CD4-positive, alpha-beta T cell treated with Interleukin-15 for 1 hour (primary cell): ENCODE measurements at regions not wholly inside any gene's neighbourhood (a gene's known extent, or its start where the extent isn't known, plus 50 kb on each side); places are given as distances from the start of the nearest gene placed in this dataset.

ENCODE experiments used
- DNase-seq: peaks from one replicate; pipeline ENCODE4 v3.0.0-alpha.2; 2020

DNA sequence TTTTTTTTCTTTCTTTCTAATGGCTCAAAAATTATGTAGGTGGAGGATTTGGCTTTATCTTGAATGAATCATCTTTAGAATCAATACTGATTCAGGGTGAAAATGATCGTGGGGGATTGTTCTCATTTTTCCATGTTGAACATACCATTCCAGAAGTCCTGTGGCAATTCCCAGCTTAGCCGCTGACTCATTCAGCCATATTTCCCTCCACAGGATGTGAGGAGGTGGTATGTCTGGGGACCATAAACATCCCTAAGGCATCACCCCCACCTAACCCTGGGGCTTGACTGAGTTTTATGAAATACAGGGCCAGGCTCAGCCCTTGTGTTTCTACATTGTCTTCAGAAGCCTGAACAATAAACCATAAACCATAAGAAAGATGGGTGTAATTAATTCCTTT, 92.7 kb upstream of the FN1 start:
- DNase-seq = no peak

DNA sequence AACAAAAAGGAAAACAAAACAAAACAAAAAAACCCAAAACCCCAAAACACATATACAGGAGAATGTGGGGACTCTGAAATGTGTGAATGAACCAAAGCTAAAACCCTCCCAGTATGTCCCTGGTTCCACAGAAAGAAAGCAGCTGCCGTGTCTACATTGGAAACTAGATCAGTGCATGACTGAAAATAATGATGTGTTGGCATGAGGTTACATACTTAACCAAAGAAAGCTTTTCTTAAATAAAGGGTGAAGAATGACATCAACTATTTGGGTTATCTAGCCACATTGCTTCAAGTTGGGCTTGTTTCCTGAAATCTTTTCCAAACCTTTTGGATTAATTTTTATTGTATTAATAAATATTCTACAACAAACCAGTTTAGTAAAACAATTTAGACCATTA, 91.9 kb upstream of the FN1 start:
- no peak for DNase-seq

DNA sequence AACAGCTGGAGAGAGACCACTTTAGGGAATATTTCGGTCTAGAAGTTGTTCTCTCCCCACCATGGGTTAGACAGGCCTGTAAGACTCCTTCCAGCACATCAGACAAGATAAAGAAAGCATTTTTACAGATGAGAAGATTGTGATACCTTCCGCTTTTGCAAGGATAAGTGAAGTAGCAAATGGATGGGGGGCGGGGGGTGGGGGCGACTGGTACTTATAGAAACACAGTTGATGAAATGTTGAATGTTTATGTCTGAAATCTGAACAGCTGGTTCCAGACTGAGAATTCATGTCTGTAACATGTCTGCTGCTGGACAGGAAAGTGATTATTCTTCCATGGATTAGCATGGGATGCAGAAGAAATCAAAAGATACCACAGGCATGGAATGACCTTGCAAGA, 90.5 kb upstream of the FN1 start:
- DNase-seq = no peak

DNA sequence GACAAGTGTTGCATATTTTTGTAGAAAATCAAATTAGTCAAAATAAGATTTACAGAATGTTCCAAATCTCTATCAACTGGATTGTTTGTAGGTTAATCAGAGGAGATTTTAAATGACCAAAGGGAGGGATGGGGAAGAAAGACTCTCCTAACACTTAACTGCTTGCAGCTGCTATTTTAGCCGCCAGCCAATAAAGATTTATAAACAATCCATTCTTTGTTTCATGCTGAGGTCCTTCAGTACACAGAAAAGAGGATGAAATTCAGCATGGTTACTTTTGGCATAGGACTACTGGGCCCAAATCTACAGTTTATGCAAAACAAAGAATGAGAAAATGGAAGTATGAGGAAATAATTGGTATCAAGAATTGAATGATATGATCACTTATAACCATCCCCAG, 86.4 kb upstream of the FN1 start:
- DNase-seq = no peak

DNA sequence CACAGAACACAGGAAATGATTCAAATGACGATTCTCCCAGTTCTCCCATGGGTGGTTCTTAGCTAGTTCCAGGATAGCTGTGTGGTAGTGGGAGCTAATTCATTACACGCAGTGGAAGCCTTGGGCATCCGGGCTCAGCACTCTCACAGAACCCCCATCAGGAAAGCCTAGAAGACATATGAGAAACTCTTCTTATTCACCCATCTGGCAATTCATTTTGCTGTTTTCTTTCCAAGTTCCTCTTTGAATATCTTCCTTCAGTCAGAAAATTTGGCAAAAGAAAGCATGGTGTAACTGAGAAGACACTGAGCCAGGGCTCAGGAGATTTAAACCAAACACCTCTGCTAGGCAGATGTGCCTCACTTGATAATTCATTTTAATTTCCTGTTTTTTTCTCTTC, 85.2 kb upstream of the FN1 start:
- DNase-seq = no peak

DNA sequence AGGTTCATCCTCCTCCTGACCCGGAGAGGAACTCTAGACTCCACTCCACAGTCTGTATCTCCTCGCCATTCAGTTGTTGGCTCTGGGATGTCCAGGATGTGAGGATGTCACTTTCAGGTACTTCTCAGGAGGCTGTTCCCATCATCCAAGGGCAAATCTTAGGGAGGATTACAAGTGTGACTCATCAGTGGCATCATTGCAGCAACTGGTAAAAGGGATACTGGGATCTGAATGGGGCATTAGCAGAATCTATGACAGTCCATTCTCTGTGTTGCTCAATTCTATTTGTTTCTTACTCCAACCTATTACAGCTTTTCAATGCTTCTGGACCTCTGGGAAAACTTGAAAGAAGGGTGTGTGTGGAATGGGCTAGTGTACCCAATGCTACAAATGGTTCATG, 81.5 kb upstream of the FN1 start:
- no peak for DNase-seq

DNA sequence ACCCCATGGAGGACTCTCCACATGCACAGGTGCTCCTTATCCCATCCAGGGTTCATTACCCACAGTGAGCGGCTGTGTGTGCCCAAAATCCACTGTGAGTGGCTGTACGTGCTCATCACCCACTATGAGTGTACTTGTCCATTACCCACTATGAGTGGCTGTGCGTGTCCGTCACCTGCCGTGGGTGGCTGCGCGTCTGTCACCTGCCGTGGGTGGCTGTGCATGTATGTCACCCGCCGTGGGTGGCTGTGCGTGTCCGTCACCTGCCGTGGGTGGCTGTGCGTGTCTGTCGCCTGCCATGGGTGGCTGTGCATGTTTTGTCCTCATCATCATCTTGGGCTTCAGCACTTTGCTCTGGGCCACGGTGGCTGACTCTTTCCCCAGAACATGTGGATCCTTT, 78.6 kb upstream of the FN1 start:
- no peak for DNase-seq

DNA sequence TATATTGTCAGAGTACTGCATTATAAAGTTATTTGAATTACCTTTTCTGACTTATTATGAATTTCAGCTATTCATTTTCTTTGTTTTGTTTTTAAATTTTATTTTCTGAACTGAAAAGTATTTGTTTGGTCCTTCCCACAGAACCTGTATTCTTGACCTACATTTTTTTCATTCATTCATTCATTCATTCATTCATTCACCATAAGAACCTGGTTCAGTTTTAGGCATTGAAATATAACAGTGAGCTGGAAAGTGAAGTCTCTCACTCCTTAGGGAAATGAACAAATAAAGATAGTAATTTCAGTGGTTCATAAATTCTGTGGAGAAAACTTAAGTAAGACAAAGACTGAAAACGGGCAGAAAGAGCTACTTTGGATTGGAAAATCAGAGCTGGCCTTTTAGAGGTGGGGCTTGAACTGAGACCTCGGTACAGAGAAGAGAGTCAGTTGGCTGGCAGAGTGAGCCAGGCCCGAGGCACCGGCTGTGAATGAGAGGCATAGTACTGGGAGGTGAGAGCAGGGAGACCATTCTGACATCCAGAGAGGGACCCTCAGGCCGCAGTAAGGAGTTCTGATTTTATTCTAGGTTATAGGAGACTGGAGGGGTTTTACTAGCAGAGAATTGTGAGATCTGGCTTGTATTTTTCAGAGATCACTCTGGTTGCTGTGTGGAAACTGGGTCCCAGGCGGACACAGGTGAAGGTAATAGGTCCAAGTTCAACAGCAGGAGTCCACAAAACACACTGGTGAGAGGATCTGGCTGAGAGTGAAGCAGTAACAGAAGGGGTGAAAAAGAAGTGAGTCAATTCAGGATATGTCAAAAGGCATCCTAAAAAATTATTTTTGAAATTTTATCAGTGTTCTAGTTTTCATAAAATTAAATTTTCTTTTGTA, 75.8 kb upstream of the FN1 start:
- no peak for DNase-seq

DNA sequence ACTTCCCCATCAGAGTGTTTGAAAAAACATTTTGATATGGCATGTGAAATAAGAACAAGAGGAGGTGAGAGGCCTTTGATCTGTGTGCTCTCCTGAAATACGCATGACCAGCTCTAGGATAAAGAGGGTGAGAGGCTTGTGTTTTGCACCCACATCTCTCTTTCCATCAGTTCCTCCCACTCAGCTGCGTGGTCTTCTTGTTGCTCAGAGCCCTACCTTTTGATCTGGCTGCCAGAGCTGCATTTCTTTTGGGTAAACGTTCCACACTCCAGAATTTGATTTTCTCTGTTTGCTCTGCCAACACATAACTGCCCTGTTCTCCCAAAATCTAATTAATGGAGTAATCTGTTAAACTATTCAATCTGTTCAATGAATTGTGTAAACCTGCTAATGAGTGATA, 72.0 kb upstream of the FN1 start:
- no peak for DNase-seq

DNA sequence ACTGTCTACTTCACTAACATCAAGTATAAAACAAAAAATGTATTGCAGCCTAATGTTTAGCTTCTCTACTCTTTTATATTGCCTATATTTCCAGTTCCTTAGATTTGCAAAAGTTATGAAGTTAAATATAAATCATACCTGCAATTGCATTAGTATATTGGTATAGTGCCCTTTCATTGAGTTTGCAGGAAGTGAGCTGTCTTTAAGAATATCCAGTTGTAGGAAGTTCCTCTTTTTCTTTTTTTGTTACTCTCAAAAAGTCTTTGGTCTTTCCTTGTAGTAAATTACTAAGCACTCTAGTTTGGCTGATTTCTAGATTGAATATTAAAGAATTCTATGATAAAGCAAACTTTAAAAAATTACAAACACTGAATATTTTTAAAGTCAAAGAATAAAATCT, 71.3 kb upstream of the FN1 start:
- DNase-seq = no peak

DNA sequence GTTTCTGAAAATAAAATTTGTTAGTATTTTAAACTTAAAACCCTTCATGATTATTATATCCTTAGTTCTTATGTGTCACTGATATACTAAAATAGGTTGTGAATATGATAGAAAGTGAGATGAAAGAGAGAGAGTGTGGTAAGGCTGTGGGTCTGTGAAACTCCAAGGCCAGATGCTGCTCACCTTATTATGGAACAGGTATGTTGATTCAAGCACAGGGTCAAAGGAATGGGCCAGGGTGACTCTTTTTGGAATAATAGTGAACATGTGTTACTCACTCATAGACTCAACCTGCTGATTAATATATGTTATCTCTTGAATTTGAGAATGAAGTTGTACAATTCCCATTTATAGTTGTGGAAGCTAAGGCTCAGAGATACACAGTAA, 70.7 kb upstream of the FN1 start:
- no peak for DNase-seq

DNA sequence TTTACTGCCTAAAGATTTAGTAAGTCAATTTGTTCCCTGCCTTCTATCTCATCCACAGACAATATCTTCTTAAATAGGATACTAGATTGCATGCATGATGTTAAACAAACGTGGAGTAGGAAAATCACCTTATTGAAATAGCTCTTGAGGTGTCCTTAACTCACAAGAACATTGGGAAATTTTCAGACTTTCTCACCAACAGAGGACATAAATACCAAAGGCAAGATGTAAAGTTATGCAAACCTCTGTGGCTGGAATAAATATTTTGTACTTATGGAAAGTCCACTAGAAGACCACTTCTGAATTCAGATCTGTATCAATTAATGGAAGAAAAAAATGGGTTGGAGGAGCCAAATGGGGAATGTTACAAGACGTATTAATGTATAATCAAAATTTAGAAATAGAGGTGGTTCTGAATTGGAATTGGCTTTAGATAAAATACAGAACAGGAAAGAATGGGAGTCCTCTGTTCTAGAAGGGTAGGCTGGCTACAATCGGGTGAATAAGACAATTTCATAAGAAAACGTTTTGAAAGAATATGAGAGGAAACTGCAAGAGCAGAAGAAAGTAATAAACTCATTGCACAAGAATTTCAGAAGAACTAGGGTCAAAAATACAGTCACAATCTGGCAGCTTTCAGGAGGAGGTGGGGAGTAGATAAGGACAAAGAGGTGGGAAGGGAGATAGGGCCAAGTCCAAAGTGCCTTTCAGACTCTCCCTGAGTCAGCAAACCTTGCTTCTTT, 69.3 kb upstream of the FN1 start:
- no peak for DNase-seq

DNA sequence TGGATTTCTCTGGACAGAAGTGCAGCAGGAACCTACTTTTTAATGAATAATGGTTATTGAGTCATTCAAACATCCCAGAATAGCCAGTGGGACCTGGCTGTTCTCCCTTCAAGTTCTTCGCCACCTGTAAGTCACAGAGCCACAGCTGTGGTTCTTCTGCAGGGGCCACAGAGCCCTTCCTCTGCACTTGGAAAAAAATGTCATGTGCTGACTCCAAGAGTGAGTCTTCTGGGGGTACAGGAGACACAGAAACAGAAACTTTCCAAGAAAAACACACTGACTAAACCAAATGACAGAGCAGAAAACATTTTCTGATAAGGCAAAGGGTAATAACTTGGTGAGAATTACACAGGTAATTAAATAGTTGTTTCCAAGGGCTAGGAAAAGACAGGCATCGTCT, 68.7 kb upstream of the FN1 start:
- no peak for DNase-seq

DNA sequence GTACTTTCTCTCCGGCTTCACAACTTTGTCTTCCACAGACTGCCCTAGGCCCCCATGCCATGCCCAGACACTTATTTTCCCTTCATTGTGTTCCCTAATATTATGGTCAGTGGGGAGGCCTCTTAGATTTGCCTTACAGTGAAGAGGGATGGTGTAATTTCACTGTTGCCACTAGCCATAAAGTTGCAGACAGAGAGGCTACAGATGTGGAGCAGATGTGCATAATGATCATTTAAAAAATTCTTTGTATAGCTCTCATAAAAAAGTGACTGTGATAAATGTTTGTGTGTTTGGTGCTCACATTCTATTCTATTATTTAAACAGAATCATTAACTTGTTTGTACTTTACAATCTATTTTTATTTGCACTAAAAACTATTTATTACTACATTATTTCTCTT, 67.5 kb upstream of the FN1 start:
- no peak for DNase-seq

DNA sequence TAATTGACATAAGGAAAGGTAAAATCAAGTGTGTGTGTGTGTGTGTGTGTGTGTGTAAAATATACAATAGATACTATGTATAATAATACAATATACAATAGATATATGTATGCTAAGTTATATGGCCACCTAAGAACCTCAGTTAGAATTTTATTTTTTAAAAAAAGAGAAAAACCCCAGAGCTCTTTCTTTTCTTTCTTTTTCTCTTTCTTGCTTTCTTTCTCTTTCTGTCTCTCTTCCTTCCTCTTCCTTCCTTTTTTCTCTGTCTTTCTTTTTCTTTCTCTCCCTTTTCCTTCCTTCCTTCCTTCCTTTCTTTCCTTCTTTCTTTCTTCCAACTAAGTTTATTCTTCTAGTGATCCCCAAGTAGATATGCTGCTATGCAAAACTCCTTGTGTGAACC, 64.6 kb upstream of the FN1 start:
- no peak for DNase-seq

DNA sequence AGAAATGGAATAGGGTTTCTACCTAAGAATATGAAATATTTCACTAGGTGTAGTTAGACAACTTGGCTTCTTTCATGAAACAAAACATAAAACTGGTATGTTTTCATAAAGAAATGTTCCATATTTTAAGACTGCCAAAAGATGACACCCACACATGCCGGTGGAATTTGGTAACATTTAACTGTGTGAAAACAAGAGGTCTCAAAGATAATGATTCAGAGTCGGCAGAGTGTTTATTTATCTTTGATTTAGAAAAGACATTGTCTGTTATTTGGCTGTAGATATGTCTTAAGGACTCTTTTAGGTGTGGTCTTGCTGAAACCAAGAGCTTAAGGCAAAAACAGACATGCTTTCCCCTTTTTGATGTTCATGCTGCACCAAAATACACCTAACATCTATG, 63.5 kb upstream of the FN1 start:
- no peak for DNase-seq

DNA sequence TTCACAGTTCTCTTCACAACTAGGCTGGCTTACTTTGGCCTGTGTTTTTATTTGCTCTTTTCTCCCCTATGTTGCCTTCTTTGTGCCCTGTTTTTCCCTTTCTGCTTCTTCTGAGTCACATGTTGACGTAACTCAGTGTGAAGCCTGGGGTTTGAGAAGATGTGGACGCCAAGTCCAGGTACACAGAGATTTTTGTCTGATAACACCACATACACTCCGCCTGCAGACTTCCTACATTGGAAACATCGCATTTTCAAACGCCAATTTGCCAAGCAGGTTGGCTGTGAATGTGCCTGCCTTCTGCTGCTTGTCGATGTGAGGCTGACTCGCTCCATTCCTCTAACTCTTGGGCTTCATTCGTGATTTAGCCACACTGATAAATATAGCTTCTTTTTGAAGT, 62.6 kb upstream of the FN1 start:
- no peak for DNase-seq

DNA sequence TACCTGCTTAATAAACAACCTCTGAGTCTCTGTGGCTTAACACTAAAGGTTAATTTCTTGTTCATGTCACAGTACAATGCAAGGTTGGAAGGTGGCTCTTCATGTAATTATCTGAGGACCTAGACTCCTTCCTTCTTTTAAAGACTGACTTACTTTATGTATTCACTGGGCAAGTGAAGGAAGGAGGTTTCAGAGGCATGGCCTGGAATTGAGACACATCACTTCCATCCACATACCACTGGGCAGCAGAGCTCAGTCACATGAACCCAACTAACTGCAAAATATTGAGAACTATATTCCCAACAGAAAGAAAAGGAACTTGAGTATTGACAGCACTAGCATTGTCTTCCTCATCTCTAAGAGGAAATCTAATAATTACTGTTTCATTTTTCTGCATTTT, 57.5 kb upstream of the FN1 start:
- DNase-seq = no peak

DNA sequence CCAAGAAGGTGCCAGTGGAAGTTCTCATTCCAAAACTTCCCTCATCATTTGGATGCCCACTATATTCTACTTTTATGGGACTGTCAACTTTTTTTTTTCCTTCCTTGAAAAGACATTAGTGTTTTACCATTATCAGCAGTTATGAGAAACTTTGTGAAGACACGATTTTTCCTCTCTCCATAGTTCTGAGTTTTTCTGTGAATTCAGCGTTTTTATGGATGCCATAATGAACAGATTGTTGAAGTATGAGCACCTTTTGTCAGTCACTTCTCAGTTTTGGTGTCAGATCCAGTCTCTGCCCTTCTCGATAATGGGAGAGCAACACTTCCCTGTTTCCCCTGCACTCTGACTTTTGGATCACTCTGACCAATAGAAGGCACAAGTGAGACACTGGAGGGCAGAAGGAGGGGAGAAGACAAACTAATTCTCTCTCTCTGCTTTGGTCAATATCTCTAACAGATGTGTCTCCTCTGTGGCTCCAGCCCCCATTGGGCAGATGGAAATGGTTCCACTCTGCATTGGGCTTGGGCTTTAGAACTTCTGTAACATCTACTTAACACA, 53.5 kb upstream of the FN1 start:
- DNase-seq = no peak

DNA sequence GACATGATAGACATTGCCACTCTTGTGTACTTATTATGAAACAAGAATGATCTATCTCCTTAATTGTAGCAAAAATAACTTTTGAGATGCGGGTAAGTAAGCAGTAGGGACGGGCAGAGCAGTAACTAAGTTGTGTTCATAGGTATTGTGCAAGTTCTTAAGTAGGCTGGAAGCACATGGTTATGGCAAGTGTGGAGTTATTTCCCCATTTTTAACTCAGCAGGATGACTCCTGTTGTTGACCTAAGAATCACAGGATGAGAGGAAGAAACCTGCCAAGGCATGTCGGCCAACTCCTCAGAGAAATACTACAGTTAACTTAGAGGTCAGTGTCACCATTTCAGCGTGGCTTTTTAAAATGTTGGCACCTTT, 51.1 kb upstream of the FN1 start:
- no peak for DNase-seq

DNA sequence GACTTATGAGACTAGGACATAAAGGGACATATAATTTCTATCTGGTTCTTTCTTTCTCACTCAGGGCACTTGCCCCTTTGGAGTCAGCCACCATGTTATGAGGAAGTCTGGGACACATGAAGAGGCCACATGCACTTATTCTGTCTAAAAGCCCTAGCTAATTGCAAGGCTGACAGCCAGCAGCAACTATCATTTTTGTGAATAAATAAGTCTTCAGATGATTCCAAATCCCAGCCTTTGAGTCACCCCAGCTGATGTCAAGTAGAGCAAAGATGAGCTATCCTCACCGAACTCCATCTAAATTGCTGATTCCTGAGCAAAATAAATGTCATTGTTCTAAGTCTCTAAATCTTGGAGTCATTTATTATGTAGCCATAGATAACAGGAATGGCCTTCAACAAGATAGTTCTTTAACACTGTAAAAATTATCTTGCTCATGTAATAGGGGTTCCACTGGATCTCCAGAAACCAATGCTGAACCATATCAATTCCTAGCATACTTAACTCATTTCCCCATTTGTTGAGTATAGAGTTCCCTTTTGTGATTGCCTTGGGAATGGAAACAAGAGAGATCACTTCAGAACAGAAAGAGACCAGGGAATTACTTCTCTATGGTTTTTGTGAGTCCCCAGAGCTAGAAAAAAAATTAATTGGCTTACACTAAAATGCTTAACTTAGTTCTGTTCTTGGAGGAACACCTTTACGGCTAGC, 50.6 kb upstream of the FN1 start:
- DNase-seq = no peak
